ENCODE measurements at regions not wholly inside any gene's neighbourhood (a gene's known extent, or its start where the extent isn't known, plus 50 kb on each side); places are given as distances from the start of the nearest gene placed in this dataset.

DNA sequence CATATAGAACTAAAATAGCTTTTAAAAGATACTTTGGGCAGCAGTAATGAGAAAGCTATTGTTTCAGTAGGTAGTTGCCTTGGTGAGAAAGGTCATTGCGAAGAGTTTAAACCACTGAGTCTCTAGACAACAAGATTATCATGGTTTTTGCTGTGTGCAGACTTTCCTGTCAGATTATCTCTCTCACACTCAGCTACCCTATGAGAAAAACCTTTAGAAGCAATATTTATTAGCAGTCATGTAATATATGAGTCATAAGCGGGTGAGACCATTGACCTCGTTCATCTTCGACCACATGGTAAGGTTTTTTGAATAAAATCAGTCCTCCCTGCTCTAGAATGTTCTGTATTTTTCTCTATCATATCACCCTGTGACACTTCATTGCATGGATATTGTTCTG, 59.9 kb downstream of the GPR65 start:
- no peak for FAIRE-seq
- no peaks in the 10 kb centered on the region for H3K36me3 ChIP-seq (ENCODE audit: control insufficient read depth, insufficient read depth, low read length)
- no peak overlapping the region for H3K4me3 ChIP-seq (ENCODE audit: low read depth, low read length)
- no peaks in the 10 kb centered on the region for H3K27me3 ChIP-seq (ENCODE audit: control insufficient read depth, insufficient read depth, low read length)
- TF ChIP-seq, protein P1, sequence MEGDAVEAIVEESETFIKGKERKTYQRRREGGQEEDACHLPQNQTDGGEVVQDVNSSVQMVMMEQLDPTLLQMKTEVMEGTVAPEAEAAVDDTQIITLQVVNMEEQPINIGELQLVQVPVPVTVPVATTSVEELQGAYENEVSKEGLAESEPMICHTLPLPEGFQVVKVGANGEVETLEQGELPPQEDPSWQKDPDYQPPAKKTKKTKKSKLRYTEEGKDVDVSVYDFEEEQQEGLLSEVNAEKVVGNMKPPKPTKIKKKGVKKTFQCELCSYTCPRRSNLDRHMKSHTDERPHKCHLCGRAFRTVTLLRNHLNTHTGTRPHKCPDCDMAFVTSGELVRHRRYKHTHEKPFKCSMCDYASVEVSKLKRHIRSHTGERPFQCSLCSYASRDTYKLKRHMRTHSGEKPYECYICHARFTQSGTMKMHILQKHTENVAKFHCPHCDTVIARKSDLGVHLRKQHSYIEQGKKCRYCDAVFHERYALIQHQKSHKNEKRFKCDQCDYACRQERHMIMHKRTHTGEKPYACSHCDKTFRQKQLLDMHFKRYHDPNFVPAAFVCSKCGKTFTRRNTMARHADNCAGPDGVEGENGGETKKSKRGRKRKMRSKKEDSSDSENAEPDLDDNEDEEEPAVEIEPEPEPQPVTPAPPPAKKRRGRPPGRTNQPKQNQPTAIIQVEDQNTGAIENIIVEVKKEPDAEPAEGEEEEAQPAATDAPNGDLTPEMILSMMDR (IDR thresholded peaks at IDR 0.05; ENCODE audit: insufficient read depth, low read length, severe bottlenecking): no peak
- no peak for DNase-seq (ENCODE audit: low read depth)

DNA sequence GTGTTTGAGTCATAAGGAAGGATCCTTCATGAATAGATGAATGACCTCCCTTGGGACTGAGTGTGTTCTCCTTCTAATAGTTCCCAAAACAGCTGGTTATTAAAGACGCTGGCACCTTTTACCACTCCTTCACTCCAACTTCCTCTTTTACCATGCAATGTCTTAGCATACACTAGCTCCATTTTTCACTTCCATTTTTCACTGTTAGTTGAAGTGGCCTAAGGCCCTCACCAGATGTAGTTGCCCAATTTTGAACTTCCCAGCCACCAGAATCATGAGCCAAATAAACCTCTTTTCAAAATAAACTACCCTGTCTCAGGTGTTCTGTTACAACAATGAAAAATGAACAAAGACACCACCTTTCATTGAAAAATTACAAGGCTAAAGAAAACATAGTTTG, 64.7 kb downstream of the GPR65 start:
- TF ChIP-seq, protein P1 (IDR thresholded peaks at IDR 0.05; ENCODE audit: insufficient read depth, low read length, severe bottlenecking): no peak
- no peaks in the 10 kb centered on the region for H3K27me3 ChIP-seq (ENCODE audit: control insufficient read depth, insufficient read depth, low read length)
- no peak for DNase-seq (ENCODE audit: low read depth)
- FAIRE-seq: no peak
- no peak overlapping the region for H3K4me3 ChIP-seq (ENCODE audit: low read depth, low read length)
- no peaks in the 10 kb centered on the region for H3K36me3 ChIP-seq (ENCODE audit: control insufficient read depth, insufficient read depth, low read length)

- no peaks in the 10 kb centered on the region for H3K36me3 ChIP-seq (ENCODE audit: control insufficient read depth, insufficient read depth, low read length)
- H3K4me3 ChIP-seq (ENCODE audit: low read depth, low read length): no peak overlapping the region
- H3K27me3 ChIP-seq (ENCODE audit: control insufficient read depth, insufficient read depth, low read length): no peaks in the 10 kb centered on the region
- FAIRE-seq (no peak), DNase-seq (ENCODE audit: low read depth) (no peak)
- TF ChIP-seq, protein P1 (IDR thresholded peaks at IDR 0.05; ENCODE audit: insufficient read depth, low read length, severe bottlenecking): no peak
These were observed 70.5 kb downstream of the GPR65 start for GRCh38 chr14:88075269-88075981.

DNA sequence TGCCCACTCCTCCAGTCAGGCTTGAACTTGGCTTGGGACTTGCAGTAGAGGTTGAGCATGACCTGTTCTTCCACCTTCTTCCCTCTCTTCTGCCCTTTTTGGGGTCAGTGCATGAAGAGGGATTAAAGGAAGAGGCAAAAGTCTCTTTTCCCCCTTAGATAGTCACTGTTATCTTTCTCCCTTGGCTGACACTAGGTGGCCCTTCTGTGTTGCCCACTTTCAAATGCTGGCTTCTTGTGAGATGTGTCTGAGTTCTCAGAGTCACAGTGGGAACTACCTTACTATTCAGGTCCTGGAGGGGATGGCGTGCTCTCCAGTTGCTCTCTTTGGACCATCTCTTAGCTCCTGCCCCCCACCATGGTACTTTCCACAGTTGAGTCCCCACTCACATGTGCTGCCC, 73.6 kb downstream of the GPR65 start:
- Histone ChIP-seq H3K4me3 (ENCODE audit: low read depth, low read length) (no peak overlapping the region), H3K36me3 (ENCODE audit: control insufficient read depth, insufficient read depth, low read length) (no peaks in the 10 kb centered on the region), H3K27me3 (ENCODE audit: control insufficient read depth, insufficient read depth, low read length) (no peaks in the 10 kb centered on the region)
- DNase-seq (ENCODE audit: low read depth): no peak
- TF ChIP-seq, protein P1 (IDR thresholded peaks at IDR 0.05; ENCODE audit: insufficient read depth, low read length, severe bottlenecking): no peak
- FAIRE-seq: no peak

DNA sequence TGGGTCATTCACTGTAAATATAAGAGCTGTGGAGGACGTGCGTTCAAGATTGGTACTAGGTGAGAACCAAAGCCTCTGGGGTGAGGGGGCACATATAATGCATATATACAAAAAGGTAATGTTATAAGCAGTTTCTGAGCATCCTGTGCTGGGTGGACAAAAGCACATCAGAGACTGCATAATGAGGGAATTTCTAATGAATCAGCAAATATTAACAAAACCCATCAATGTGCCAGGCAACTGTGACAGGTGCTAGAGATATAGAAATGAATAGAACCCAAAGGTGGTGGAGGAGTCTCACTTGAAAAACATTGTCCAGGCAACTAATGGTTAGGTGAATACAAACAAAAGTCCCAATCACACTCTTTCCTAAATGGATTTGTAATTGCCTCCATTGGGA, 74.7 kb downstream of the GPR65 start:
- FAIRE-seq (no peak), DNase-seq (ENCODE audit: low read depth) (no peak)
- Histone ChIP-seq H3K27me3 (ENCODE audit: control insufficient read depth, insufficient read depth, low read length) (no peaks in the 10 kb centered on the region), H3K36me3 (ENCODE audit: control insufficient read depth, insufficient read depth, low read length) (no peaks in the 10 kb centered on the region), H3K4me3 (ENCODE audit: low read depth, low read length) (no peak overlapping the region)
- TF ChIP-seq, protein P1 (IDR thresholded peaks at IDR 0.05; ENCODE audit: insufficient read depth, low read length, severe bottlenecking): no peak

DNA sequence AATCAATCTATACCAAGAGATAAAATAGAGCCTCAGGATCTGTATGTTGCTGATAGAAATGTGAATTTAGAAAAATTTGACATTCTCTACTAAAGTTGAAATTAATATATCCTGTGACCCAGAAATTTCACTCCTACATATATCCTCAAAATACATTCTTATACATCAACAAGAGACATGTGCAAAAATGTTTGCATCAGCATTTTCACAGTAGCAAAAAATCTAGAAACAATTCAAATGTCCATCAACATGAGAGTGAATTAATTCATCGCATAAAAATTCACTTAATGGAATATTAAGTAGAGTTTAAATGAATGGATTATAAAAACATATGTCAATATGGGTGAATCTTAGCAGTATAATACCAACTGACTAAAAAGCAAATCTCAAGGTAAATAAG, 80.8 kb downstream of the GPR65 start:
- DNase-seq (ENCODE audit: low read depth) (no peak), FAIRE-seq (no peak)
- no peak overlapping the region for H3K4me3 ChIP-seq (ENCODE audit: low read depth, low read length)
- H3K36me3 ChIP-seq (ENCODE audit: control insufficient read depth, insufficient read depth, low read length): no peaks in the 10 kb centered on the region
- TF ChIP-seq, protein P1 (IDR thresholded peaks at IDR 0.05; ENCODE audit: insufficient read depth, low read length, severe bottlenecking): no peak
- H3K27me3 ChIP-seq (ENCODE audit: control insufficient read depth, insufficient read depth, low read length): no peaks in the 10 kb centered on the region
